Myocyte (in vitro differentiated cells): ENCODE measurements at regions not wholly inside any gene's neighbourhood (a gene's known extent, or its start where the extent isn't known, plus 50 kb on each side); places are given as distances from the start of the nearest gene placed in this dataset.
"Not testable (repeated sequence)": the region's sequence is repeated elsewhere in the genome, so short reads cannot be mapped to it uniquely, and the experiment has no call there.

Source experiments
- DNase-seq: peaks from one replicate; pipeline ENCODE4 v3.0.0-alpha.2; 2012; ENCODE audit warnings: low read depth

DNA sequence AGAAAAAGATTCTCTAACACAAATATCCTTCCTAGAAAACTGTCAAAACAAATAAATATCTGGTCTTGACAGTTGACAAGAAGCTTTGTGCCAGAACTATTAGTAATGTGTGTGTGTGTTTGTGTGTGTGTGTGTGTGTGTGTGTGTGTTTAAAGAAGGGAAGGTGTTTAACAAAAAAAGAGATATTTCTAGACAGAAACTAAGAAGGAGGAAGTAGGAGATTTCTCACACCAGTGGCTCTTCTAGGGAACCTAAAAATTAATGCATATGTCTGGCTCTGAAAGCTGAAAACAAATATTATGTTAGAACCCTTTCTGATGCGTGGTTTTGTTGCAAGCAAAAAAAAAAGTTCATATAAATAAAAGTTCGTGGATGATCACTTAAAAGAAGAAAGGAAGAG lies 277.5 kb downstream of the RPS4Y2 start:
- DNase-seq, result no peak

- no peak for DNase-seq
These were observed 278.5 kb downstream of the RPS4Y2 start for GRCh38 chrY:21034151-21035061.

DNA sequence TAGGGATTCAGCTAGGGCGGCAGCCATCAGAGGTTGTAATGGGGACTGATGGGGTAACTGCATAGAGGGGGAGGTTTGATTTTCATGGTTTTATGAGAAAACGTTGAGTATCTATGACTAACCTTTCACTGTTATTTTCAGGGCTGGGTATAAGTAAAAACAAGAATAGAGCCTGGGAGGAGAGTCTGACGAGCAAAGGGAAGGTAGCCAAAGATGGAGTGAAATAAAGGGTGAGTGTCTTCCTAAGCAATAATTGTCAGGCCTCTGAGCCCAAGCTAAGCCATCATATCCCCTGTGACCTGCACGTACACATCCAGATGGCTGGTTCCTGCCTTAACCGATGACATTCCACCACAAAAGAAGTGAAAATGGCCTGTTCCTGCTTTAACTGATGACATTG lies 281.5 kb downstream of the RPS4Y2 start:
- DNase-seq, result not testable (repeated sequence)

DNA sequence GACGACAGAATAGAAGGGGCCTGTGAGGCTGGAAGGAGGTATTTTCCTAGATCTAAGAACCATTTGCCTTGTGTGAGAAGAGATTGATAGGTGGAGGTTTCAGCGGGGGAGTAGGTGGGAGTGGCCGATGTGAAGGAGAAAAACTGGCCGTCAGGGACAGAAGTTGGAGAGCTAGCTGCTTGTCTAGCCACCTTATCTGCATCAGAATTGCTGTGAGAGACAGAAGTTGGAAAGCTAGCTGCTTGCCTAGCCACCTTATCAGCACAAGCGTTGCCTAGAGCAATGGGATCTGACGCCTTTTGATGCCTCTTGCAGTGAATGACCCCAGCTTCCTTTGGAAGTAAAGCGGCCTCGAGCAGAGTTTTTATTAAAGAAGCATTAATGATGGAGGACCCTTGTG lies 283.9 kb downstream of the RPS4Y2 start:
- no peak for DNase-seq

DNA sequence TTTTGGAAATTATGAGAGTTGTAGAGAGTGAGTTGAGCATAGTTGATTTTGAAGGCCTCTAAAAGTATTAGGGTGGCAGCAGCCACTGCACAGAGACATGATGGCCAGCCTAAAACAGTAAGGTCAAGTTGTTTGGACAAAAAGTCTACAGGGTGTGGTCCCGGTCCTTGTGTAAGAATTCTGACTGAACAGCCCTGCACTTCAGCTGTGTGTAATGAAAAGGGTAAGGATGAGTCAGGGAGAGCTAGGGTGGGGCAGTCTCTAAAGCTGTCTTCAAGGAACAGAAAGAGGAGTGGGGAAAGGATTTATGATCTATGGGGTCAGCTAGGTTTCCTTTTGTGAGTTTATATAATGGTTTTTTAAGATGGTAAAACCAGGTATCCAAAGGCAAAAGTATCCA lies 284.8 kb downstream of the RPS4Y2 start:
- DNase-seq, result not testable (repeated sequence)

DNA sequence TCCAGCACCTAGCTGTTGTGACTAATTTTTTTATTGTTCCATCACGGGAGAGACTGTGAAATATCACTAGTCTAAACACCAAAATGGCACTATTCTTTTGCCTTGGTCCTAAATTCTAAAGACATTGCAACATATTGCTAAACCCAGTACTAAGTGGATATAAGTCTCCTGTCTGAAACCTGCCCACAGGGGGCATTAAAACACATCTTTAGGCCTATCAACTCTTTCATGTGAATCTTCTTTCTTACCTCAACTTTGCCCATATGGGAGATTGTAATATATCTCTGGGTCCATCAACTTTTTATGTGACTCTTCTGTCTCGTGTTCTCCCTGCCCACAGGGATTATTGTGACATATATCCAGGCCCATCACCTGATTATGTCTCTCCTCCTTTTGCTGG lies 317.2 kb downstream of the RPS4Y2 start:
- no peak for DNase-seq

DNA sequence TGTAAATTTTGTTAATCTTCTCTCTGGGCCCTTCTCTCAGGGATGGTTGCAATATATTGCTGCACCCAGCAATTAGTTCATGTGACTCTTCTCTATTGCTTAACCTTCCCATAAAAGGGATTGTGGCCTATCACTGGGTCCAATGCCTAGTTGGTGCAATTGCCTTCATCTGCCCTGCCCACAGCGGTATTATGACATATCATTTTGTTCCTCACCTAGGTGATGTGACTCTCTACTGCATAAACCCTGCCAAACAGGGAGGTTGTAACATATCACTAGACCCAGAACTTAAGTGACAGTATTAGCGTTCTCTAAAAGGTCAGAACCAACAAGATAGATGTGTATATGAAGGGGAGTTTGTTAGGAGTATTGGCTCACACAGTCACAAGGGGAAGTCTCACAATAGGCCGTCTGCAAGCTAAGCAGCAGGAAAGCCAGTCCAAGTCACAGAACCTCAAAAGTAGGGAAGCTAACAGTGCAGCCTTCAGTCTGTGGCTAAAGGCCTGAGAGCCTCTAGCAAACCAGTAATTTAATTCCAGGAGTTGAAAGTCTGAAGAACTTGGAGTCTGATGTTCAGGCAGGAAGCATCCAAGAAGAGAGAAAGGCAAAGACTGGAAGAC lies 317.8 kb downstream of the RPS4Y2 start:
- no peak for DNase-seq

- DNase-seq, result no peak
These were observed 319.8 kb downstream of the RPS4Y2 start for GRCh38 chrY:21075658-21076057.

DNA sequence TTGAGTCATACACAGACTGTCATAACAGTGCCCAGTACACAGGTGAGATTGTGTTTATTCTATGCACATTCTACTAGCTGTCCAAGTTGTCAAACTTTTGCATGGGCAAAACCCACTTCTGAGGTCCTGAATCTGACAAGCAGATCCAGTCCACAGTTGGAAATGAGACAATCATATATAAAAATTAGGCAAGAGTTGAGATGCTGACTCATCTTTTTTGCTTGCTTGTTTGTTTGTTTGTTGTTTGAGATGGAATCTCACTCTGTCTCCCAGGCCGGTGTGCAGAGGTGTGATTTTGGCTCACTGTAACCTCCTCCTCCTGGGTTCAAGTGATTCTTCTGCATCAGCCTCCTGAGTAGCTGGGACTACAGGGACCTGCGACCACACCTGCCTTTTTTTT lies 323.8 kb downstream of the RPS4Y2 start:
- no peak for DNase-seq

GRCh38 chrY:21081640-21082611 lies 326.0 kb downstream of the RPS4Y2 start:
- DNase-seq, result no peak

DNA sequence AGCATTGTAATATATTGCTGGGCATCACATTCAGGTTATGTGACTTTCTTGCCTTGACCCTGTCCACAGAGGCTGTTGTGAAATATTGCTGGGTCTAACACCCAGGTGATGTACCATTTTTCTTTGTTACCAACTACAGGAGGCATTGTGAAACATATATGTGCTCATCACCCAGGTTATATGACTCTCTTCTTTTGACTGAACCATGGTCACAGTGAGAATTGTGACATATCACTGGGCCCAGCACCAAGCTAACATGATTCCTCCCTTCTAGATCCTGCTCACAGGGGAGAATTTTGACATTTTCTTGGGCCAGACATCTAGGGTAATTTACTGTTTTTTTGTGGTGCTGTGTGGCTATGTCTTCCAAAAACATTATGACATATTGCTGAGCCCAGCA lies 326.7 kb downstream of the RPS4Y2 start:
- no peak for DNase-seq

DNA sequence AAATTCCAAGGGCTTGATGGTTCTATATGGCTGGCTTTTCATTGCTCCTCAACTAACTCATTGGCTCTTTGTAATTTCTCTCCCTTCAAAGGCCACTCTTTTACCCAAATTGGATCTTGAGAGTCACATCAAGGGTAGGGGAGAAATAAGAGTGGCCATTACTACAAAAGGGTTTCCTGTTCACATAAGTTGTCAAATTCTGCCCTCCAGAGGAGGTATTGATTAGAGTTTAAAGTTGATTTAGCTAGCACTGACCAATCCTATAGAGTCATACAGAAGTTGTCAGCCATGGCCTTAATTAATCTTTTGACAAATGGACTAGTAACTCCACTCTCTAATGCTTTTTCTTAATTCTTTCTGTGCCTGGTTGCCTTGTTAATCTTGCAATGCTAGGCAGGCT lies 336.0 kb downstream of the RPS4Y2 start:
- DNase-seq, result no peak

GRCh38 chrY:21102507-21102906 lies 346.6 kb downstream of the RPS4Y2 start:
- no peak for DNase-seq

GRCh38 chrY:21103885-21104284 lies 348.0 kb downstream of the RPS4Y2 start:
- no peak for DNase-seq

GRCh38 chrY:21105529-21105928 lies 349.6 kb downstream of the RPS4Y2 start:
- DNase-seq, result no peak

GRCh38 chrY:21111313-21111712 lies 355.4 kb downstream of the RPS4Y2 start:
- DNase-seq, result no peak

- no peak for DNase-seq
These were observed 365.2 kb downstream of the RPS4Y2 start for GRCh38 chrY:21121065-21121464.

DNA sequence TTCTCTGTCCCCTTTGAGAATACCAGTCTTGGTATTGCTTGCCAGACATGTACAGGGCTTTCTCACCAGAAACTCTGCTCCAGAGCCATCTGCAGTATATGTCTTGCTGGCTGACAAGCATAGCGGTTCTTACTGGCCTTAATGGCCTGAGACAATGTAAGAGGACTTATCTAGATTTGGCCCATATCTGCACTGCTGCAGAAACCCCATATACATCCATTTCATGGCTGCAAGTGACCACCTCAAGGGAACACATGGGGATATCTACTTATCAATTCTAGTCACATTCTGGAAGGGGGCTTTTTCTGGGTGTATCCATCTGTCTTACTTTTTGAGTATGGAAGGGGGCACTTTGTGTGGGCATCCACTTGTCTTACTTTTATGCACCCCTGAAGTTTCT lies 375.5 kb upstream of the RBMY1B start:
- DNase-seq, result no peak

DNA sequence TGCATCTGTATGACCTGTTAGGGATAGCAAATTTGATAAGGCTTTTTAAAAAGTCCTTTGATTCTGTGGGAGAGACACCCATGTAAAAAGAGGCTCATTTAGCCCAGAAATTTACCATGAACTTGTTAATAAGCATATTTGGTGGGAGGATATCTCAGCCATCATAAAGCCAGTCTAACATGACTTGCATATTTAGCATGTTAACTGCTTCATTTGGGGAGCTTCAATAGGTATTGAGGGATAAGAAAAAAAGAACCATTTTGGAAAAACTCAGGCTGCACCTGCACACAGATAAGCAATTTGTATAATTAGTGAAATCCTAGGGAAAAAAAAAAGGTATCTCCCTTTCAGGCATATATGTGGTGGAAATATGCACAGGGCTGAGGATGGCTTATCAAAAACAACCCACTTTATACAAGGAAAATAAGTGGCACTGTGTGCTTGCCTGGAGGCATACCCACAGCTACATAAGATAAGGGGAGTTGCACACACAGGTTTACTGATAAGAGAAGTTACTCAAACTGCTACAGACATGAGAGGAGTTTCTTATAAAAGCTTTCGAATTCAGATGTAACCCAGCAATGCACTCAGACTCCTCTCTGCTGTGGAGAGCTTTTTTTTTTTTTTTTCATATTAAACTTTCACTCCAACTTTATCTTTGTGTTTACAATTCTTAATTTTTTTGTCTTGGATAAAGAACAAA lies 372.9 kb upstream of the RBMY1B start:
- DNase-seq, result no peak

DNA sequence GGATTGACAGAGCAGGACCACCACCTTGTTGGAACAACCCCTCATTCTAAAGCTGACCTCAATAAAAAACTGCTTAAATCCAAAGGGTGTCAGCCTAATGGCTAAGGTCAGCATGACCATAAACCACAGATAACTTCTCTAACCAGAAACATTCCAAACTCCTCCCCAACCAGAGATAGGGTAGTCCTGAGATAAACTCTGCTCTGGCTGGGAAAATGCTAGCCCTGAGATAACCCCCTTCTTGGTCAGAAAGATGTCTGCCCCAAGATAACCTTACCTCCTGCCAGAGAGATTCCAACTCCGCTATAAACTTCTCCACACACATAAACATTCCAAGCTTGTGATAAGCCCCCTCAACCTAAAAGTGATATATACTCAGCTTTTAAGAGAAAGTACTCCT lies 364.8 kb upstream of the RBMY1B start:
- no peak for DNase-seq

DNA sequence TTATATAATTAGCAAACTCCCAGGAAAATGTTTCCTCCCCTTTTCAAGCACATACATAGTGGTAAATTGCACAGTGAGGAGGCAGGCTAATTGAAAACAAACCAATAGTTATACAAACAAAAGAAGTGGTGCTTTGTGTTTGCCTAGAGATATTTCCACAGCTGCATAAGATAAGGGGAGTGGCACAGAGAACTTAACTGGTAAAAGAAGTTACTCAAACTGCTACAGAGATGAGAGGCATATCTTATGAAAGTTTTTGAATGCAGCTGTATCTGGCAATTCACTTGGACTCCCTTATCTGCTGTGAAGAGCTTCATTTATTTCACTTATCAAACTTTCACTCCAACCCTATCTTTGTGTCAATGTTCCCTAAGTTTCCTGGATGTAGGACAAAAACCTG lies 361.2 kb upstream of the RBMY1B start:
- no peak for DNase-seq
